SU-DHL-6 (cell line): ENCODE measurements at regions not wholly inside any gene's neighbourhood (a gene's known extent, or its start where the extent isn't known, plus 50 kb on each side); places are given as distances from the start of the nearest gene placed in this dataset.

Source experiments
- H2AFZ ChIP-seq: fragments of 200-600 bp; sonication (generic); 2 replicates; pipeline ENCODE4 v1.6.1; 2014; ENCODE audit warnings: low read depth, mild to moderate bottlenecking, moderate library complexity, mixed read lengths, antibody characterized with exemption, low read length; ENCODE audit not compliant: severe bottlenecking
- H3F3A ChIP-seq: fragments of 200-600 bp; shearing (Covaris generic); 2 replicates; pipeline ENCODE4 v1.6.0; 2016; ENCODE audit warnings: antibody characterized with exemption, mild to moderate bottlenecking; ENCODE audit not compliant: insufficient read depth
- H3K27ac ChIP-seq: fragments of 200-600 bp; sonication (generic); 2 replicates; pipeline ENCODE4 v1.5.1; 2016; ENCODE audit warnings: low read depth, mild to moderate bottlenecking, low read length, moderate library complexity, mixed read lengths
- H3K27me3 ChIP-seq: fragments of 200-600 bp; sonication (generic), shearing (Covaris generic); 2 replicates; pipeline ENCODE4 v1.6.0; 2014; ENCODE audit warnings: mild to moderate bottlenecking, low read length
- H3K36me3 ChIP-seq: fragments of 200-600 bp; sonication (generic); 2 replicates; pipeline ENCODE4 v1.6.1; 2014; ENCODE audit warnings: mild to moderate bottlenecking, low read length, mixed read lengths
- H3K4me2 ChIP-seq: fragments of 300-600, 200-600 bp; shearing (Covaris generic), sonication (generic); 2 replicates; pipeline ENCODE4 v1.6.0; 2014; ENCODE audit warnings: low read length, low read depth, mild to moderate bottlenecking; ENCODE audit not compliant: poor library complexity, severe bottlenecking
- H3K4me3 ChIP-seq: fragments of 200-600 bp; sonication (generic); 2 replicates; pipeline ENCODE4 v1.5.1; 2014; ENCODE audit warnings: antibody characterized with exemption, low read length, mild to moderate bottlenecking, mixed read lengths; ENCODE audit not compliant: insufficient read depth, poor library complexity, severe bottlenecking
- H3K79me2 ChIP-seq: fragments of 200-600 bp; sonication (generic); 2 replicates; pipeline ENCODE4 v1.6.1; 2014; ENCODE audit warnings: mild to moderate bottlenecking, low read length, moderate library complexity; ENCODE audit not compliant: insufficient read depth
- H3K9ac ChIP-seq: fragments of 200-600 bp; sonication (generic); 2 replicates; pipeline ENCODE4 v1.7.0; 2014; ENCODE audit warnings: mild to moderate bottlenecking, low read length
- H3K9me2 ChIP-seq: fragments of 200-600 bp; sonication (generic); replicated peaks from 2 replicates; pipeline ENCODE4 v1.6.1; 2014; ENCODE audit warnings: low read length; ENCODE audit not compliant: insufficient read depth
- H3K9me3 ChIP-seq: fragments of 200-600 bp; sonication (generic); 2 replicates; pipeline ENCODE4 v1.6.1; 2014; ENCODE audit warnings: low read length, mixed read lengths; ENCODE audit not compliant: insufficient read depth
- H4K20me1 ChIP-seq: fragments of 200-600 bp; sonication (generic); 2 replicates; pipeline ENCODE4 v1.6.1; 2014; ENCODE audit warnings: low read depth, mild to moderate bottlenecking, antibody characterized with exemption, low read length, moderate library complexity, mixed read lengths
- EZH2phosphoT487 ChIP-seq: fragments of 200-600 bp; sonication (generic), shearing (Covaris generic); conservative IDR thresholded peaks from 2 replicates; pipeline ENCODE4 v1.6.1; 2018; ENCODE audit warnings: mild to moderate bottlenecking, antibody characterized with exemption, low read length, moderate library complexity, mixed read lengths
- TF ChIP-seq, protein P1 (sequence below): fragments of 200-600 bp; sonication (generic); IDR thresholded peaks from one replicate; pipeline ENCODE4 v1.5.1; 2017; ENCODE audit warnings: antibody characterized with exemption, mild to moderate bottlenecking, low read length, moderate library complexity; ENCODE audit not compliant: insufficient read depth, poor library complexity, severe bottlenecking

GRCh38 chr17:68753985-68754769 lies 153.0 kb upstream of the FAM20A start:
- no peak overlapping the region for H3K9ac ChIP-seq
- H3K9me3 ChIP-seq, result no peaks in the 10 kb centered on the region
- TF ChIP-seq EZH2phosphoT487, result no peak
- TF ChIP-seq, protein P1, sequence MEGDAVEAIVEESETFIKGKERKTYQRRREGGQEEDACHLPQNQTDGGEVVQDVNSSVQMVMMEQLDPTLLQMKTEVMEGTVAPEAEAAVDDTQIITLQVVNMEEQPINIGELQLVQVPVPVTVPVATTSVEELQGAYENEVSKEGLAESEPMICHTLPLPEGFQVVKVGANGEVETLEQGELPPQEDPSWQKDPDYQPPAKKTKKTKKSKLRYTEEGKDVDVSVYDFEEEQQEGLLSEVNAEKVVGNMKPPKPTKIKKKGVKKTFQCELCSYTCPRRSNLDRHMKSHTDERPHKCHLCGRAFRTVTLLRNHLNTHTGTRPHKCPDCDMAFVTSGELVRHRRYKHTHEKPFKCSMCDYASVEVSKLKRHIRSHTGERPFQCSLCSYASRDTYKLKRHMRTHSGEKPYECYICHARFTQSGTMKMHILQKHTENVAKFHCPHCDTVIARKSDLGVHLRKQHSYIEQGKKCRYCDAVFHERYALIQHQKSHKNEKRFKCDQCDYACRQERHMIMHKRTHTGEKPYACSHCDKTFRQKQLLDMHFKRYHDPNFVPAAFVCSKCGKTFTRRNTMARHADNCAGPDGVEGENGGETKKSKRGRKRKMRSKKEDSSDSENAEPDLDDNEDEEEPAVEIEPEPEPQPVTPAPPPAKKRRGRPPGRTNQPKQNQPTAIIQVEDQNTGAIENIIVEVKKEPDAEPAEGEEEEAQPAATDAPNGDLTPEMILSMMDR, result no peak
- no peak overlapping the region for H2AFZ ChIP-seq
- no peaks in the 10 kb centered on the region for H3K9me2 ChIP-seq
- no peaks in the 10 kb centered on the region for H3K27me3 ChIP-seq
- H3K27ac ChIP-seq, result no peak overlapping the region
- no peaks in the 10 kb centered on the region for H3K36me3 ChIP-seq
- no peaks in the 10 kb centered on the region for H3K79me2 ChIP-seq
- no peaks in the 10 kb centered on the region for H4K20me1 ChIP-seq
- no peaks in the 10 kb centered on the region for H3F3A ChIP-seq
- H3K4me3 ChIP-seq, result no peak overlapping the region
- no peak overlapping the region for H3K4me2 ChIP-seq

DNA sequence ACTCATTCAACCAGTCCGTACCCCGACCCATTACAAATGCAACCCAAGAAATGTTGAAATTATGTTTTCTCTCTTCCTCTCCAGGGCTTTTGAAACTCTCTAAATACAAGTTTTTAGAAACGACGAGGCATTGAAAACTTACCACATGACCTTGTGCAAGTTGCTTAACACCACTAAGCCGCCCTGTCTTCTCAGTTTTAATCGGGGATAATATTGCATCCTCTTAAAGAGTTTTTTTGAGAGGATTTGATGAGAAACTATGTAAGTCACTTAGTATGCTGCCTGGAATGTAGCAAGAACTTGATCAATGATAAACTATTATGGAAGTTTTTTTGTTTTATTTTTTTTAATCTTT lies 149.0 kb upstream of the FAM20A start:
- Histone ChIP-seq H3K27me3 (no peaks in the 10 kb centered on the region), H3K79me2 (no peaks in the 10 kb centered on the region), H4K20me1 (no peaks in the 10 kb centered on the region), H3K27ac (no peak overlapping the region), H3K4me3 (no peak overlapping the region), H3K9me2 (no peaks in the 10 kb centered on the region), H3K9ac (no peak overlapping the region), H3K36me3 (no peaks in the 10 kb centered on the region), H3F3A (no peaks in the 10 kb centered on the region), H2AFZ (no peak overlapping the region), H3K4me2 (no peak overlapping the region), H3K9me3 (no peaks in the 10 kb centered on the region)
- no peak for TF ChIP-seq EZH2phosphoT487
- TF ChIP-seq, protein P1, result no peak

DNA sequence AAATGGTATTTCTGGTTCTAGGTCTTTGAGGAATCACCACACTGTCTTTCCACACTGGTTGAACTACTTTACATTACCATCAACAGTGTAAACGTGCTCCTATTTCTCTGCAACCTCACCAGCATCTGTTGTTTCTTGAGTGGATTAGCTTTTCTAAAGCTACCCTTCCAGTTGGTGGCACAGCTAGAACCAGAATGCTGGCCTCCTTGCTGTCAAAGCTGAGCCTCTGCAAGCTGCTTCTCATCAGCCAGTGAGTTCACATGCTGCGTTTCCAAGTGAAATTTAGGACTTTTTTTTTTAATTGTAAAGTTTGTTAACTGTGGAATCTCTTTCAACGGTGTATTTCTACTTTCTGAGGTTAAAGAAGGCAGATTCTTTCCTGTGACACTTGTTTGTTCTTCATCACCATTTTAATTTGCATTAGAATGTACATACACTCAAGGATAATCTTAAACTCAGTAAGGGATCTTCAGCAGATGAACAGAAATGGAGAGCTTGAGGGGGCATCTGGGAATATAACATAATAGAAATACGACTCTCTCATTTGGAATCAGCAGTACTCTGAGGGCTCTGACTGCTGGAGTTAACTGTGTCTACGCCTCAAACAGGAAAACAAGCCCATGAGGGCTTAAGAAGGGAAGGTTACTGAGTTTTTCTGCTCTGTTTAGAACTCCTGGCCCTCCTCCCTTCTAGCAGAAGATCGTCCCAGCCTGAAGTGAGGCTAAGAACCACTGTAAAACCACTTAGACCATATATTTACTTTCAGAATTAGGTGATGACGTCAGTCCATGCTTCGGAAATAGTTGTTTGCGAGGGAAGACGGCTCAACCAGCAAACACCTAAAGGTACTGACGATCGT lies 148.4 kb upstream of the FAM20A start:
- Histone ChIP-seq H4K20me1 (no peaks in the 10 kb centered on the region), H3K79me2 (no peaks in the 10 kb centered on the region), H3F3A (no peaks in the 10 kb centered on the region), H3K9ac (no peak overlapping the region), H2AFZ (no peak overlapping the region), H3K4me3 (no peak overlapping the region), H3K36me3 (no peaks in the 10 kb centered on the region), H3K27me3 (no peaks in the 10 kb centered on the region), H3K9me3 (no peaks in the 10 kb centered on the region), H3K4me2 (no peak overlapping the region), H3K9me2 (no peaks in the 10 kb centered on the region), H3K27ac (no peak overlapping the region)
- TF ChIP-seq EZH2phosphoT487, result no peak
- TF ChIP-seq, protein P1, result no peak
